HUES48 (cell line): ENCODE measurements at regions not wholly inside any gene's neighbourhood (a gene's known extent, or its start where the extent isn't known, plus 50 kb on each side); places are given as distances from the start of the nearest gene placed in this dataset.
"Not testable (repeated sequence)": the region's sequence is repeated elsewhere in the genome, so short reads cannot be mapped to it uniquely, and the experiment has no call there.

ENCODE experiments used
- H3K27ac ChIP-seq: one replicate; pipeline ENCODE4 v1.7.0; 2013; ENCODE audit warnings: low read depth, low read length, inconsistent platforms
- H3K27me3 ChIP-seq: 2 replicates; pipeline ENCODE4 v1.6.1; 2013; ENCODE audit warnings: mild to moderate bottlenecking, low read length; ENCODE audit not compliant: control insufficient read depth, insufficient read depth
- H3K36me3 ChIP-seq: 2 replicates; pipeline ENCODE4 v1.6.1; 2013; ENCODE audit warnings: low read length; ENCODE audit not compliant: control insufficient read depth, insufficient read depth
- H3K4me1 ChIP-seq: 2 replicates; pipeline ENCODE4 v1.6.1; 2013; ENCODE audit warnings: mild to moderate bottlenecking, low read length; ENCODE audit not compliant: control insufficient read depth, insufficient read depth
- H3K4me3 ChIP-seq: 2 replicates; pipeline ENCODE4 v1.5.1; 2013; ENCODE audit warnings: mild to moderate bottlenecking, low read depth, low read length
- H3K9ac ChIP-seq: 2 replicates; pipeline ENCODE4 v1.6.1; 2013; ENCODE audit warnings: mild to moderate bottlenecking, low read depth, low read length, moderate library complexity
- H3K9me3 ChIP-seq: 2 replicates; pipeline ENCODE4 v1.6.1; 2013; ENCODE audit warnings: low read length; ENCODE audit not compliant: control insufficient read depth, insufficient read depth

DNA sequence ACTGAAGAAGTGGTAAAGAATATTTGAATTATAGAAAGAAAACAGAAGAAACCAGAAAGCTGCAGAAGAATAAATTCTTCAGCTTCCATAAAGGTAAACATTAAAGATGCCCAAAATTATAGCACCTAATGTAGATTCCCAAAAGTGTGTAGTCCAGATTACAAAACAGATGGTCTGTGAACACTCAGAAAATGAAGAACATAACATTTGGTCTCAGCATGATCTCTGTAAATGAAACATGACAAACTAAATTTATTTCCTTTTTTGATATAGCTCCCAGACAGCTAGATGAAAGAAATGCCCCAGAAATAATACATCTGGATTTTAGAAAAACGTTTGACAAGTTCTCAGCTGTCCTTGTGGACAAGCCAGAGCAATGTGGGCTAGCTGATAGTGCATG lies 794.2 kb upstream of the NXPH2 start:
- H3K4me1 ChIP-seq = no peaks in the 10 kb centered on the region
- no peaks in the 10 kb centered on the region for H3K9me3 ChIP-seq
- H3K4me3 ChIP-seq = no peak overlapping the region
- no peaks in the 10 kb centered on the region for H3K27me3 ChIP-seq
- H3K9ac ChIP-seq = no peak overlapping the region
- H3K36me3 ChIP-seq = no peaks in the 10 kb centered on the region
- H3K27ac ChIP-seq = no peak overlapping the region

DNA sequence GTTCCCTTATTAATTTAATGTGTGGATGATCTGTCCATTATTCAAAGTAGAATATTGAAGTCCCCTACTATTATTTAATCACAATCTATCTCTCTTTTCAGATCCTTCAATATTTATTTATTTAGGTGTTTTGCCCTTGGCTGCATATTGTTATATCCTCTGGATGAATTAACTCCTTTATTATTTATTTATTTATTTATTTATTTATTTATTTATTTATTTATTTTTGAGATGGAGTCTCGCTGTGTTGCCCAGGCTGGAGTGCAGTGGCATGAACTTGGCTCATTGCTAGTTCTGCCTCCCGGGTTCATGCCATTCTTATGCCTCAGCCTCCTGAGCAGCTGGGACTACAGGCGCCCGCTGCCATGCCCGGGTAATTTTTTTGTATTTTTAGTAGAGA lies 776.6 kb upstream of the NXPH2 start:
- Histone ChIP-seq H3K27me3 (no peaks in the 10 kb centered on the region), H3K9me3 (no peaks in the 10 kb centered on the region), H3K9ac (no peak overlapping the region), H3K4me1 (no peaks in the 10 kb centered on the region), H3K4me3 (no peak overlapping the region), H3K27ac (no peak overlapping the region), H3K36me3 (no peaks in the 10 kb centered on the region)

DNA sequence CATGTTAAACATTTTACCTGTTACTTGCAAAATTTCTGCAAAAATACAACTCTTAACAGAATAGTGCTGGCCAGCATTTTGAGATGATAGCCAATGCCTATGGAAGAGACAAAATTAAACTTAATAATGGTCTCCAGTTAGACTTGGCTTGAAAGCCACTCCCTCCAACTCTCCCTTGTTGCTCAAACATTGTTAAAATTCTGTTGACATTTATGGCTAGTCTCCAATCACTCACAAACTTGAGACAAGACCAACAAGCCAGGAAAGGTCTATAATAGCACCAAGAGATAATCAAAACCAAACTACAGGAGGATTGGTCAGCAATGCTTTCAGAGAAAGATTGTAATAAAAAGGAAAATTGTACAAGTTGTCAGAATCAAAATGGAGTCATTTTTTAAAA lies 770.7 kb upstream of the NXPH2 start:
- no peak overlapping the region for H3K9ac ChIP-seq
- no peaks in the 10 kb centered on the region for H3K4me1 ChIP-seq
- H3K27me3 ChIP-seq = no peaks in the 10 kb centered on the region
- H3K27ac ChIP-seq = no peak overlapping the region
- H3K9me3 ChIP-seq = no peaks in the 10 kb centered on the region
- H3K36me3 ChIP-seq = no peaks in the 10 kb centered on the region
- H3K4me3 ChIP-seq = no peak overlapping the region

DNA sequence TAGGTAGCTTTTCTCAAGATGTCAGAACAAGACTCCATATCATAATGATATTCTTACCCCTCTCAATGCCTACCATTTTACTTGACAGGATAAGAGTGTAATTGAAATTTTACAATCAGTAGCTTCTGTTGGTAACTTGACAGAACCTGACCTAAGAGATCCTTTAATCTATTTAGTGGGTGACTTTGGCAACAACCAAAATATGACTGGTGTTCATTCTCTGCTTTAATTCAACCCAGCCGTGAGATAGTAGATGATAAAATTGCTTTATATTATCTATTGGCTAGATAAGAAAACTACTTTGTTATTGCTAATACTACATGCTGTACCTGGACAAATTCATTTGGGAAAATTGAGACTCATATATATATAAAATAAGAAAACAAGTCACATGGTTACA lies 770.2 kb upstream of the NXPH2 start:
- Histone ChIP-seq H3K4me3 (no peak overlapping the region), H3K27ac (no peak overlapping the region), H3K9ac (no peak overlapping the region), H3K9me3 (no peaks in the 10 kb centered on the region), H3K27me3 (no peaks in the 10 kb centered on the region), H3K36me3 (no peaks in the 10 kb centered on the region), H3K4me1 (no peaks in the 10 kb centered on the region)

DNA sequence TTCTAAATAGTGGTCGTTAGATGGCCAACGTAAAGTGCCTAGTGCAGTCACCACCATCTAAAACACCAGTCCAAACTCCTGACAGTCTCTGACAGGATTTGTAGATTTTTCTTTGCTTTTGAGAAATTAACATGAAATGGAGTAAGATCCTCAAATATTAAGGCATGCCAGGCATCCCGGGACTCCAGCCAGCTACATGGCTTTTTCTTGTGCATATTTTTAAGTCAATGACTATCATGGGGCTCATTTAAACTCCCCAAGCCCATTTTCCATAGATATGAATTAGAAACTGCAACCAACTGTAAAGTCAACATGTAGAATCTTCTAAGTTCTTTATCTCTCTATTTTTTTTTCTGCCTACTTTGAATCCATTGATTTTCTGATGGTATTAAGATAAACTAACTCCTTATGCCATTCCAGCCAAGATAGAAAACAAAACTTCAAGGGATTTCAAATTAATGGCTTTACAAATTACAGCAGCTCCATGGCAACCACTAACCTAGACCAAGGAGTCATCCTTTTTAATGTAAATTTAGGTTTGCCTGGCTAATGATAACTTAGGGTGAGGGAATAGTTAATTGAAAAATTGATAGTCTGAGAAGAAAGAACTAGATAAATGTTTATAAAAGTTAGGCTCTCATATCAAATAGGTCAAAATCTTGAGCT lies 764.1 kb upstream of the NXPH2 start:
- Histone ChIP-seq H3K27me3 (no peaks in the 10 kb centered on the region), H3K4me3 (no peak overlapping the region), H3K27ac (peak overlapping the region; percentile 33), H3K4me1 (peaks cover 16% of the 10 kb centered on the region), H3K9me3 (no peaks in the 10 kb centered on the region), H3K9ac (no peak overlapping the region), H3K36me3 (no peaks in the 10 kb centered on the region)

DNA sequence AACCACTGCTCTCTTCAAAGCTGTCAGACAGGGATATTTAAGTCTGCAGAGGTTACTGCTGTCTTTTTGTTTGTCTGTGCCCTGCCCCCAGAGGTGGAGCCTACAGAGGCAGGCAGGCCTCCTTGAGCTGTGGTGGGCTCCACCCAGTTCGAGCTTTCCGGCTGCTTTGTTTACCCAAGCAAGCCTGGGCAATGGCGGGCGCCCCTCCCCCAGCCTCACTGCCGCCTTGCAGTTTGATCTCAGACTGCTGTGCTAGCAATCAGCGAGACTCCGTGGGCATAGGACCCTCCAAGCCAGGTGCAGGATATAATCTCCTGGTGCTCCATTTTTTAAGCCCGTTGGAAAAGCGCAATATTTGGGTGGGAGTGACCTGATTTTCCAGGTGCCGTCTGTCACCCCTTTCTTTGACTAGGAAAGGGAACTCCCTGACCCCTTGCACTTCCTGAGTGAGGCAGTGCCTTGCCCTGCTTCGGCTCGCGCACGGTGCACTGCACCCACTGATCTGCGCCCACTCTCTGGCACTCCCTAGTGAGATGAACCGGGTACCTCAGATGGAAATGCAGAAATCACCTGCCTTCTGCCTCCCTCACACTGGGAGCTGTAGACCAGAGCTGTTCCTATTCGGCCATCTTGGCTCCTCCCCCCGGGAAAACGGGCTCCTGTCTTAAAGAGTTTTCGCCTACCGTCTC lies 758.3 kb upstream of the NXPH2 start:
- not testable (repeated sequence) for H3K4me3 ChIP-seq, H3K4me1 ChIP-seq, H3K36me3 ChIP-seq, H3K27me3 ChIP-seq, H3K9me3 ChIP-seq, H3K27ac ChIP-seq, H3K9ac ChIP-seq

DNA sequence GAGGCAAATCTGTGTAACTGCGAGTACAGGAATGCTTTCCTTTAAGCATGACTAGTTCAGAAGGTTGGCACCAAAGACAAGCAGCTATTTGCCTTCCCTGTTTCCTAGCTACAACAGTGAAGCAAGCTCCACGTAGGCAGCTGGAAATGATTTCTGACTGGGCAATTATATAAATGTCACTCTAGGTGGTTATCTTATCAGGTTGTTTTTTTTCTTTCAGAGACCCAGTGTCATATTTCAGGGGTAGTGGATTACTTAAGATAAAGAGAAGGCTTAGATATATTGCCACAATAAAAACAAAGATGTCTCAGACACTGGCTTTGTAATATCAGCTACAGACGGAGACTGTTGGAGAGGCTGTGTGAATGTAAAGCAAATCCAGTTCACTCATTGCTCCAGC lies 748.9 kb upstream of the NXPH2 start:
- Histone ChIP-seq H3K9me3 (no peaks in the 10 kb centered on the region), H3K27me3 (no peaks in the 10 kb centered on the region), H3K36me3 (no peaks in the 10 kb centered on the region), H3K9ac (no peak overlapping the region), H3K4me3 (no peak overlapping the region), H3K4me1 (peaks cover 12% of the 10 kb centered on the region; the same call in 1 of the 2 replicates), H3K27ac (no peak overlapping the region)

DNA sequence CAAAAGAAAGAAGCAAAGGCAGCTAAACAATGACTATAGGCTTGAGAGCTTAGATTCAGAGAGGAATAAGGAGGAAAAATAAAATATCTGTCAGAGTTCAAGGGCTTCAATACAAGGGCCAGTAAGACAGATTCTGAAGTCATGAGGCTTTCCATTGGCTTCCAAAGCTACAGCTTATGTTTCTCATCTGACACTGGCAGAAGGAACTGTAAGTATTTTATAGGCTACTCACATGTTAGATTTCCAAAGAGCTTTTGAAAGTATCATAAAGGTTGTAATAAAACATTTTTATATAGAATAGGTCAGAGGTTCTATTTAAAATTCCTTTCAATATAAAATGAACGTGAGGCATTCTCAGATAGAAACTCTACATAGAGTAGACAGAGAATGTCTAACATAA lies 746.6 kb upstream of the NXPH2 start:
- H3K9ac ChIP-seq = no peak overlapping the region
- H3K36me3 ChIP-seq = no peaks in the 10 kb centered on the region
- no peak overlapping the region for H3K27ac ChIP-seq
- peaks cover 12% of the 10 kb centered on the region; the same call in 1 of the 2 replicates for H3K4me1 ChIP-seq
- H3K4me3 ChIP-seq = no peak overlapping the region
- H3K9me3 ChIP-seq = no peaks in the 10 kb centered on the region
- no peaks in the 10 kb centered on the region for H3K27me3 ChIP-seq

DNA sequence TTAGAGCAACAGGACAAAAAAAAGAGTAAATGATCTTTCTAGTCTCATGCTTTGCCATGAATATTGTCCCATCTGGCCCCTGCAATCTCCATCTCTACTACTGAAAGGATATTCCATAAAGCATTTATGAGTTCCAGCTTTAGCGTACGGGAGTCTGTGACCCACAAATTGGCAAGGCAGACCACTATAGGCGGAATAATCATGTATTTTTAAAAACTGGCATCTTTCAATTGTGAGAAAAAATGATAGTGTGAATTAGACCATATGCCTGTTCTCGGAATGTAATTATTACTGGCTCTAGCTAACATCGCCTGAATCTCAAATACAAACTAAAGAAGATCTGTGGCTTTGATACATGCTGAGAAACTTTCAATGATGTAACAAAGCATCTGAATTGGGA lies 738.1 kb upstream of the NXPH2 start:
- H3K9ac ChIP-seq = no peak overlapping the region
- H3K4me3 ChIP-seq = no peak overlapping the region
- no peaks in the 10 kb centered on the region for H3K36me3 ChIP-seq
- no peak overlapping the region for H3K27ac ChIP-seq
- H3K27me3 ChIP-seq = no peaks in the 10 kb centered on the region
- no peaks in the 10 kb centered on the region for H3K9me3 ChIP-seq
- no peaks in the 10 kb centered on the region for H3K4me1 ChIP-seq

DNA sequence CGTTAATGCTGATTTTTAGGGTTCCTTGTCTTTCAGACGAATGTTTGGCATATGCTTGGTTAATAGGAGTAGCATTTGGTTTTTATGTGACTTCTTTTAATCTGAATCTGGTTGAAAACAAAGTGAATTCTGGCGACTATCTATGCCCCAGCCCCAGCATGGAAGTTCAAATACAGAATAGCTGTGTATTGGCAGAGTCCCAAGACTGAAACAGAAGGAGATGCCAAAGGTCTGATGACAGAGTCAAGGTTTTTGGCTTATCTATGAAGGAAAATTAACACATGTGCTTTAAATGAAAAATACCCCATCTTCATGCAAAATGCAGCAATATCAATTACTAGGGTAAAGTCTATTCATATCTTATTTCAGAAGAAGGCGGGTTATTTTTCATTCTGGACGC lies 734.8 kb upstream of the NXPH2 start:
- H3K9ac ChIP-seq = no peak overlapping the region
- H3K27me3 ChIP-seq = no peaks in the 10 kb centered on the region
- H3K4me1 ChIP-seq = no peaks in the 10 kb centered on the region
- H3K9me3 ChIP-seq = no peaks in the 10 kb centered on the region
- H3K27ac ChIP-seq = no peak overlapping the region
- no peaks in the 10 kb centered on the region for H3K36me3 ChIP-seq
- no peak overlapping the region for H3K4me3 ChIP-seq

DNA sequence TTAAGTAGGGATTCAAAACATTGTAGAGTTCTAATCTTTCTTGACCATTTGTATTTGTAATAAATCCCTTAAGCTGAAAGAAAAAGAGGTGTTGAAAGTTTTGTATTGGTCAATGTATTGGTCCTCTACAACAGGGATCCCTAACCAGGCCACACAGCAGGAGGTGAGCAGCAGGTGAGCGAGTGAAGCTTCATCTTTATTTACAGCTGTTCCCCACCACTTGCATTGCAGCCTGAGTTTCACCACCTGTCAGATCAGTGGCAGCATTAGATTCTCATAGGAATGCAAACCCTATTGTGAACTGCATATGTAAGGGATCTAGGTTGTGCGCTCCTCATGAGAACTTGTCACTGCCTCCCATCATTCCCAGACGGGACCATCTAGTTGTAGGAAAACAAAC lies 715.7 kb upstream of the NXPH2 start:
- Histone ChIP-seq H3K27me3 (no peaks in the 10 kb centered on the region), H3K36me3 (no peaks in the 10 kb centered on the region)

More for the DNA sequence above, 715.7 kb upstream of the NXPH2 start:
- no peak overlapping the region for H3K9ac ChIP-seq
- no peak overlapping the region for H3K27ac ChIP-seq
- H3K4me3 ChIP-seq = no peak overlapping the region
- H3K9me3 ChIP-seq = peaks cover 7% of the 10 kb centered on the region; the same call in 1 of the 2 replicates
- peaks cover 3% of the 10 kb centered on the region; the same call in 1 of the 2 replicates for H3K4me1 ChIP-seq
